Activated CD8-positive, alpha-beta T cell treated with anti-CD3 and anti-CD28 coated beads for 36 hours (primary cell): ENCODE measurements at regions not wholly inside any gene's neighbourhood (a gene's known extent, or its start where the extent isn't known, plus 50 kb on each side); places are given as distances from the start of the nearest gene placed in this dataset.
"Not testable (repeated sequence)": the region's sequence is repeated elsewhere in the genome, so short reads cannot be mapped to it uniquely, and the experiment has no call there.

Source experiments
- ATAC-seq: fragments of 200-7000 bp; cut with Tn5 transposase; one replicate; pipeline ENCODE4 v1.10.0; 2021; ENCODE audit warnings: mild to moderate bottlenecking, moderate library complexity
- CTCF ChIA-PET: fragments of 350-600 bp; sonication (Branson Sonifier 250); formaldehyde crosslinking; loops from one replicate; lab custom pipeline; 2021; ENCODE audit warnings: antibody characterized with exemption; lab: Charles Lee
- POLR2A ChIA-PET: fragments of 350-600 bp; sonication (Branson Sonifier 250); formaldehyde crosslinking; loops from one replicate; lab custom pipeline; 2021; ENCODE audit warnings: antibody characterized with exemption; lab: Charles Lee
- DNase-seq: peaks from one replicate; pipeline ENCODE4 v3.0.0-alpha.2; 2020
- H3K27ac Mint-ChIP-seq: one replicate; pipeline ENCODE4 v1.8.0; 2021; ENCODE audit warnings: mild to moderate bottlenecking, mixed read lengths
- H3K27me3 Mint-ChIP-seq: one replicate; pipeline ENCODE4 v1.8.0; 2021; ENCODE audit warnings: mixed read lengths
- H3K36me3 Mint-ChIP-seq: one replicate; pipeline ENCODE4 v1.8.0; 2021; ENCODE audit warnings: low read depth, mixed read lengths
- H3K4me1 Mint-ChIP-seq: one replicate; pipeline ENCODE4 v1.8.0; 2021; ENCODE audit warnings: low read depth, mixed read lengths
- H3K4me3 Mint-ChIP-seq: one replicate; pipeline ENCODE4 v1.8.0; 2021; ENCODE audit warnings: mild to moderate bottlenecking, moderate library complexity, mixed read lengths
- H3K9me3 Mint-ChIP-seq: one replicate; pipeline ENCODE4 v1.8.0; 2021; ENCODE audit warnings: mixed read lengths
- intact Hi-C: fragments of 100-400 bp; cut with micrococcal nuclease; formaldehyde crosslinking; loops from one replicate; pipeline ENCODE4 v1.10.0; 2022

DNA sequence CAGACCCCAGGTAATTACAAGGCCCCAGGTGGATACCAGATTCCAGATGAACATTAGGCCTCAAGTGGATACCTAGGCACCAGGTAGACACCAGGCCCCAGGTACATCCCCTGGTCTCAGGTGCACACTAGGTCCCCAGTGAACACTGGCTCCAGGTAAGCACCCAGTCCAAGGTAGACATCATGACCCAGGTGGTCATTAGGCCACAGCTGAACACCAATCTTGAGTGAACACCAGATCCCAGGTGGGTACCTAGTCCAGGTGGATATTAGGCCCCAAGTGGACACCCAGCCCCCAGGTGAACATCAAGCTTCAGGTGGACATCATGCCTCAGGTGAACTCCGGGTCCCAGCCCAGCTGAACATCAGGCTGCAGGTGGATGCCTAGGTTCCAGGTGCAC is 1486.2 kb upstream of the TPTE start:
- H3K9me3 Mint-ChIP-seq, H3K36me3 Mint-ChIP-seq: not testable (repeated sequence)

DNA sequence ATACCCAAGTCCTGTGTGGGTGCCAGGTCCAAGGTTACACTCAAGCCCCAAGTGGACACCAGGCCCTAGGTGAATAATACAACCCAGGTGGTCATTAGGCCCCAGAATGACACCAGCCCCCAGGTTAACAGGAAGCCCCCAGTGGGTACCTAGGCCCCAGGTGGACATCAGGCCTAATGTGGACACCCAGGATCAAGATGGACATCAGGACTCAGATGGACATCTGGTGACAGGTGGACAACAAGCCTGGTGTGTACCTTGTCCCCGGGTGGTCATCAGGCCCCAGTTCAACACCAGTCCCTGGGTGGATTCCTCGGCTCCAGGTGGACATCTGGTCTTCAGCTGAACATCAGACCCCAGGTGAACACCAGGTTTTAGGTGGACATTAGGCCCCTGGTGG is 1485.4 kb upstream of the TPTE start:
- H3K27ac Mint-ChIP-seq, H3K4me3 Mint-ChIP-seq, H3K4me1 Mint-ChIP-seq, POLR2A ChIA-PET, DNase-seq, H3K36me3 Mint-ChIP-seq, ATAC-seq, CTCF ChIA-PET, H3K9me3 Mint-ChIP-seq, intact Hi-C loops, H3K27me3 Mint-ChIP-seq: not testable (repeated sequence)

More for the DNA sequence above, 1486.2 kb upstream of the TPTE start:
- H3K4me1 Mint-ChIP-seq, ATAC-seq, DNase-seq, H3K27me3 Mint-ChIP-seq, intact Hi-C loops, POLR2A ChIA-PET, H3K27ac Mint-ChIP-seq, CTCF ChIA-PET, H3K4me3 Mint-ChIP-seq: not testable (repeated sequence)

DNA sequence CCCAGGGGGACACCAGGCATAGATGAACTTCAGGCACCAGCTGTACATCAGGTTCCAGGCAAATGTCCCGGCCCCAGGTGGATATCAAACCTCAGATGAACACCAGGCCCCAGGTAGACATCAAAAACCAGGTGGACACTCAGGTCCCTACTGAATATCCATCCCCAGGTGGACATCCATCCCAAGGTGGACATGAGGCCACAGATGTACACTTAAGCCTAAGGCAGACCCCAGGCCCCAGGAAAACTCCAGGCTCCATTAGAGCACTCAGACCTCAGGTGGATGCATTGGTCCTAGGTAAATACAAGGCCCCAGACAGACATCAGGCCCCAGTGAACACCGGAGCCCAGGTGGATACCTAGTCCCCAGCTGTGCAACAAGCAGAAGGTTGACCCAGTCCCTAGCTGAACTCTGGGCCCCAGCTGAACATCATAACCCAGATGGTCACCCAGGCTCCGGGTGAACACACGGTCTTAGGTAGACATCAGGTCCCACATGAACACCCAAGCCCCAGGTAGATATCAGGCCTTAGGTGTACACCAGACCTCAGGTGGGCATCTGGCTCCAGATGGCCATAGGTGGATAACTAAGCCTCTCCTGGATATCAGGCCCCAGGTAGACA is 1484.3 kb upstream of the TPTE start:
- intact Hi-C loops, DNase-seq: not testable (repeated sequence)

DNA sequence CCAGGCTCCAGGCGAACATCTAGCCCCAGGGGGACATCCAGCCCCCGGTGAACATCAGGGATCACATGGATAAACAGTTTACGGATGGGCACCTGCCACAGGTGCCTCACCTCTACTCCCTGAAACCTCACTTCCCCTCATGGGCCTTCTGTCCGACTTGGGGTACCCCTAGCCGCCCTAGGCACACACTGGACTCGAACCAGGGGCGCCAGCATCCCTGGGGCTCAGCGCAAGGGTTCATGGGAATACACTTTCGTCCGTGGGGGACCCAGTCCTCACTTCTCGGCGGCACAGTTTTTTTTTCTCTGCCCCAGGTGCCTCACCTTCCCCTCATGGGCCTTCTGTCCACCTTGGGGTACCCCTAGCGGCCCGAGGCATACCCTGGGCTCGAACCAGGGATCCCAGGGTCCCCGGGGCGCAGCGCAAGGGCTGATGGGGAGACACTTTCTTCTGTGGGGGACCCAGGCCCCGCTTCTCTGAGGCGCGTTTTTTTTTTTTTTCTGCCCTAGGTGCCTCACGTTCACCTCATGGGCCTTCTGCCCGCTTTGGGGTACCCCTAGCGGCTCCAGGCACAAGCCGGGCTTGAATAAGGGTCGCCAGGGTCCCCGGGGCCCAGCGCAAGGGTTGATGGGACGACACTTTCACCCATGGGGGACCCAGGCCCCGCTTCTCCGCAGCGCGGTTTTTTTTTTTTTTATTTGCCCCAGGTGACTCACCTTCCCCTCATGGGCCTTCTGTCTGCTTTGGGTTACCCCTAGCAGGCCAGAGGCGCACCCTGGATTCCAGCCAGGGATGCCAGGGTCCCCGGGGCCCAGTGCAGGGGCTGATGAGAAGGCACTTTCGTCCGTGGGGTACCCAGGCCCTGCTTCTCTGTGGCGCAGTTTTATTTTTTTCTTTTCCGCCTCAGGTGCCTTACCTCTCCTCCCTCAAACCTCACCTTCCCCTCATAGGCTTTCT is 1483.5 kb upstream of the TPTE start:
- H3K4me3 Mint-ChIP-seq, H3K36me3 Mint-ChIP-seq, H3K4me1 Mint-ChIP-seq, H3K27ac Mint-ChIP-seq, POLR2A ChIA-PET, CTCF ChIA-PET, ATAC-seq, DNase-seq, H3K27me3 Mint-ChIP-seq, intact Hi-C loops, H3K9me3 Mint-ChIP-seq: not testable (repeated sequence)

More for the DNA sequence above, 1484.3 kb upstream of the TPTE start:
- CTCF ChIA-PET, H3K4me1 Mint-ChIP-seq, H3K36me3 Mint-ChIP-seq, H3K27ac Mint-ChIP-seq, ATAC-seq, H3K9me3 Mint-ChIP-seq, H3K27me3 Mint-ChIP-seq, POLR2A ChIA-PET, H3K4me3 Mint-ChIP-seq: not testable (repeated sequence)

DNA sequence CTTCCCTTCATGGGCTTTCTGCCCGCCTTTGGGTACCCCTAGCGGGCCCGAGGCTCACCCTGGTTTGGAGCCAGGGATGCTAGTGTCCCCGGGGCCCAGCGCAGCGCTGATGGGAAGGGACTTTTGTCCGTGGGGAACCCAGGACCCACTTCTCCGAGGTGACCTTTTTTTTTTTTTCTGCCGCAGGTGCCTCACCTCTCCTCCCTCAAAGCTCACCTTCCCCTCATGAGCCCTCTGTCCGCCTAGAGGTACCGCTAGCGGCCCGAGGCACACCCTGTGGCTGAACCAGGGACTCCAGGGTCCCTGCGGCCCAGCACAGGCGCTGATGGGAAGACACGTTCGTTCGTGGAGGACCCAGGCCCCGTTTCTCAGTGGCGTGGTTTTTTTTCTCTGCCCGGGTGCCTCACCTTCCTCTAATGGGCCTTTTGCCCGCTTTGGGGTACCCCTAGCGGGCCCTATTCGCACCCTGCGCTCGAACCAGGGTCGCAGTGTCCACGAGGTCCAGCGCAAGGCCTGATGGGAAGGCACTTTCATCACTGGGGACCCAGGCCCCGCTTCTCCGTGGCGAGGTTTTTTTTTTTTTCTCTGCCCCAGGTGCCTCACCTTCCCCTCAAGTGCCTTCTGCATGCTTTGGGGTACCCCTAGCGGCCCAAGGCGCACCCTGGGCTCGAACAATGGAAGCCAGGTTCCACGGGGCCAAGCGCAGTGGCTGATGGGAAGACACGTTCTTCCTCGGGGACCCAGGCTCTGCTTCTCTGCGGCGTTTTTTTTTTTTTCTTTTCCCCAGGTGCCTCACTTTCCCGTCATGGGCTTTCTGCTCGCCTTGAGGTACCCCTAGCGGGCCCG is 1481.6 kb upstream of the TPTE start:
- H3K36me3 Mint-ChIP-seq, CTCF ChIA-PET, H3K9me3 Mint-ChIP-seq, H3K4me3 Mint-ChIP-seq, ATAC-seq, DNase-seq, H3K4me1 Mint-ChIP-seq, intact Hi-C loops, H3K27me3 Mint-ChIP-seq, H3K27ac Mint-ChIP-seq, POLR2A ChIA-PET: not testable (repeated sequence)

DNA sequence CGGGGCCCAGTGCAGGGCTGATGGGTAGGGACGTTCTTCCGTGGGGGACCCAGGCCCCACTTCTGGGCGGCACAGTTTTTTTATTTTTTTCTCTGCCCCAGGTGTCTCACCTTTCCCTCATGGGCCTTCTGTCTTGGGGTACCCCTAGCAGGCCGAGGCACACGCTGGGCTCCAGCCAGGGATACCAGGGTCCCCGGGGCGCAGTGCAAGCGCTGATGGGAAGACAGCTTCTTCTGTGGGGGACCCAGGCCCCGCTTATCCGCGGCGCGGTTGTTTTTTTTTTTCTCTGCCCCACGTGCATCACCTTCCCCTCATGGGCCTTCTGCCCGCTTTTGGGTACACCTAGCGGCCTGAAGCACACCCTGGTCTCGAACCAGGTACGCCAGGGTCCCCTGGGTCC is 1481.0 kb upstream of the TPTE start:
- H3K27me3 Mint-ChIP-seq, H3K9me3 Mint-ChIP-seq: not testable (repeated sequence)

DNA sequence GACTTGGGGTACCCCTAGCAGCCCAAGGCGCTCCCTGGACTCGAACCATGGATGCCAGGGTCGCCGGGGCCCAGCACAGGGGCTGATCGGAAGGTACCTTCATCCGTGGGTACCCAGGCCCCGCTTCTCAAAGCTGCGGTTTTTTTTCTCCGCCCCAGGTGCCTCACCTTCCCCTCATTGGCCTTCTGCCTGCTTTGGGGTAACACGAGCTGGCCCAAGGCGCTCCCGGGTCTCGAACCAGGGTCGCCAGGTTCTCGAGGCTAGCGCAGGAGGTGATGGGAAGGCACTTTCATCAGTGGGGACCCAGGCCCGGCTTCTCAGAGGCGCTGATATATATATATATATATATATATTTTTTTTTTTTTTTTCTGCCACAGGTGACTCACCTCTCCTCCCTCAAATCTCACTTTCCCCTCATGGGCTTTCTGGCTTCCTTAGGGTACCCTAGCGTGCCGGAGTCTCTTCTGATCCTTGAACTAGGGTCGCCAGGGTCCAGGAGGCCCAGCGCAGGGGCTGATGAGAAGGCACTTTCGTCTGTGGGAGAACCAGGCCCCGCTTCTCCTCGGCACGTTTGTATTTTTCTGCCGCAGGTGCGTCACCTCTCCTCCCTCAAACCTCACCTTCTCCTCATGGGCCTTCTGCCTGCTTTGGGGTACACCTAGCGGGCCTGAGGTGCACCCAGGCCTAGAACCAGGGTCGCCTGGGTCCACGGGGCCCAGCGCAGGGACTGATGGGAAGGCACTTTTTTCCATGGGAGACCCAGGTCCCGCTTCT is 1480.0 kb upstream of the TPTE start:
- H3K9me3 Mint-ChIP-seq, intact Hi-C loops, POLR2A ChIA-PET, H3K27me3 Mint-ChIP-seq, CTCF ChIA-PET, H3K4me1 Mint-ChIP-seq, H3K27ac Mint-ChIP-seq, DNase-seq, H3K36me3 Mint-ChIP-seq, ATAC-seq, H3K4me3 Mint-ChIP-seq: not testable (repeated sequence)

More for the DNA sequence above, 1481.0 kb upstream of the TPTE start:
- DNase-seq, CTCF ChIA-PET, H3K4me1 Mint-ChIP-seq, H3K36me3 Mint-ChIP-seq, H3K27ac Mint-ChIP-seq, H3K4me3 Mint-ChIP-seq, ATAC-seq, POLR2A ChIA-PET, intact Hi-C loops: not testable (repeated sequence)

DNA sequence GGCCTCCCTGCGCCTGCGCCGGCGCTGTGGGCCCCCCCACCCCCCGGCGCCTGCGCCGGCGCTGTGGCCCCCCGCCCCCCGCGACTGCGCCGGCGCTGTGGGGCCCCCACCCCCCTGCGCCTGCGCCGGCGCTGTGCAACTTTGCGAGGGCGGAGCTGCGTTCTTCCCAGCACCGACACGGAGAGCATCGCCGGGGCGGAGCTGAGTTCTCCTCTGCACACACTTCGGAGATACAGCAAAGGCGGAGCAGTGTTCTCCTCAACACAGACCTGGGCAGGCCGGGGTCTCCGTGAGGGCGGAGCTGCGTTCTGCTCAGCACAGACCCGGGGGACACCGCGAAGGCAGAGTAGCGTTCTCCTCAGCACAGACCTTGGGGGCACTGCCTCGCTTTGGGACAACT is 1478.3 kb upstream of the TPTE start:
- H3K4me3 Mint-ChIP-seq, H3K36me3 Mint-ChIP-seq, intact Hi-C loops, POLR2A ChIA-PET, H3K4me1 Mint-ChIP-seq, H3K9me3 Mint-ChIP-seq, H3K27ac Mint-ChIP-seq, H3K27me3 Mint-ChIP-seq, DNase-seq, CTCF ChIA-PET, ATAC-seq: not testable (repeated sequence)

DNA sequence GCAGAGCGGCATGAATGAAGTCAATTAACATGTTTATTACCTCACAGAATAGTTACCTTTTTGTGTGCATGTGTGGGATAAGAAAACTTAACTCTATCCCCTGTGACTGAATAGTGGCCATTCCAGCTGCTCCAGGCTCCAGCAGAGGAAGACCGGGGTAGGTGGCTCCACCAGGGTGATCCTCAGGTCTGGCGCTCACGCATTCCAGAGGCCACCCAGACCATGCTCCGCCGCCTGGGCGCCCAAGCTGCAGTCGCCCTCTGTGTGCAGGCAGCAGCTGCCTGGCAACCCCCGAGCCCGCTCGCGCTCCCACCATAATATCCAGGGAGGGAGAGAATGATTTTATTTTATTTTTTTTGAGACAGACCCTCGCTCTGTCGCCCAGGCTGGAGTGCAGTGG is 1474.5 kb upstream of the TPTE start:
- intact Hi-C loops, DNase-seq, CTCF ChIA-PET, H3K27ac Mint-ChIP-seq, ATAC-seq, POLR2A ChIA-PET, H3K9me3 Mint-ChIP-seq, H3K4me3 Mint-ChIP-seq, H3K4me1 Mint-ChIP-seq, H3K27me3 Mint-ChIP-seq, H3K36me3 Mint-ChIP-seq: not testable (repeated sequence)

DNA sequence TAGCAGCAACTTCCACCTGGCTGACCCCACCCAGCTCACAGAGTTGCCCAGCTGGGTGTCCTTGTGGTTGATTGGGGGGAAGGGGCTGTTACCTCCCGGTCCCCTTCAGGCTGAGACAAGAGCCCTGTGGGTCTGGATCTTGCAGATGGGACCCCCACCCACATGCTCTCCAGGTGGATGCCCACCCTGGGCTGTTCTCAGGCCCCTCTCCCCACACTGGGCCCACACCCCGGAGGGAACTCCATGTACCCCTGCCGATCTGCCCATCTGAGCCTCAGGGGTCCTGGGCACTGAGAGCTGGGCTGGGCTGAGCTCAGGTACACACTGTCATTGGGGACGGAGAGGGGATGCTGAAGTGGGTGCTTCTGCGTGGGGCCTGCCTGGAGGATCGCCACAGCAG is 1453.9 kb upstream of the TPTE start:
- DNase-seq, H3K9me3 Mint-ChIP-seq, H3K36me3 Mint-ChIP-seq, intact Hi-C loops, POLR2A ChIA-PET, H3K4me3 Mint-ChIP-seq, H3K27ac Mint-ChIP-seq, H3K4me1 Mint-ChIP-seq, H3K27me3 Mint-ChIP-seq, ATAC-seq, CTCF ChIA-PET: not testable (repeated sequence)

DNA sequence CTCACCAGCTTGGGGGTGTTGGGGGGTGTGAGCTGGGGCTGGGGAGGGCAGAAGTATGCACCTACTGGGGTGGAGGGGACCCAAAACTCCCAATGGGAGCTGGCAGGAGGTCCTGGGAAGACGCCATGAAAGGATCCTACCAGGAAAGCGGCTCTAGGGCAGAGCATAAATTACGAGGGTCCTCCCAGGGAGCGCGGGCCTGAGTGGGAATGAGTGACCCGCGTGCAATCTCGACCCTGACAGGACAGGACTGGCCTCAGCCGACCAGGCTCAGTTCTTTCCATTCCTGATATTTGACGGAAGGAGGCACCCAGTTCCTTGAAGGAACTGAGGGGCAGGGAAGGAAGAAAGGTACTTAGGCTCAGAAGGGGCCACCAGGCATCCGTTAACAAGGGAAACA is 1452.8 kb upstream of the TPTE start:
- ATAC-seq, H3K27ac Mint-ChIP-seq, intact Hi-C loops, DNase-seq, H3K36me3 Mint-ChIP-seq, CTCF ChIA-PET, H3K4me1 Mint-ChIP-seq, H3K4me3 Mint-ChIP-seq, H3K9me3 Mint-ChIP-seq, H3K27me3 Mint-ChIP-seq, POLR2A ChIA-PET: not testable (repeated sequence)
